ENCODE measurements at regions not wholly inside any gene's neighbourhood (a gene's known extent, or its start where the extent isn't known, plus 50 kb on each side); places are given as distances from the start of the nearest gene placed in this dataset.

- no peak for TF ChIP-seq CTCF (IDR thresholded peaks at IDR 0.05)
- DNase-seq (ENCODE audit: low spot score) = no peak
- no peak overlapping the region for H3K27ac ChIP-seq
- H3K4me3 ChIP-seq = no peak overlapping the region
Observed at GRCh38 chr5:83889971-83890745, 169.5 kb upstream of the HAPLN1 start.

GRCh38 chr5:83877911-83878706, 157.5 kb upstream of the HAPLN1 start:
- Histone ChIP-seq H3K4me3 (no peak overlapping the region), H3K27ac (no peak overlapping the region)
- DNase-seq (ENCODE audit: low spot score) = no peak
- TF ChIP-seq CTCF (IDR thresholded peaks at IDR 0.05) = no peak

GRCh38 chr5:83871533-83872395, 151.1 kb upstream of the HAPLN1 start:
- Histone ChIP-seq H3K4me3 (no peak overlapping the region), H3K27ac (no peak overlapping the region)
- no peak for TF ChIP-seq CTCF (IDR thresholded peaks at IDR 0.05)
- no peak for DNase-seq (ENCODE audit: low spot score)

GRCh38 chr5:83866181-83866580, 145.5 kb upstream of the HAPLN1 start:
- DNase-seq (ENCODE audit: low spot score) = no peak
- Histone ChIP-seq H3K27ac (no peak overlapping the region), H3K4me3 (no peak overlapping the region)
- no peak for TF ChIP-seq CTCF (IDR thresholded peaks at IDR 0.05)

GRCh38 chr5:83865579-83865978, 144.9 kb upstream of the HAPLN1 start:
- Histone ChIP-seq H3K27ac (no peak overlapping the region), H3K4me3 (no peak overlapping the region)
- no peak for DNase-seq (ENCODE audit: low spot score)
- TF ChIP-seq CTCF (IDR thresholded peaks at IDR 0.05) = no peak

GRCh38 chr5:83864652-83865051, 144.0 kb upstream of the HAPLN1 start:
- Histone ChIP-seq H3K27ac (no peak overlapping the region), H3K4me3 (no peak overlapping the region)
- no peak for DNase-seq (ENCODE audit: low spot score)
- TF ChIP-seq CTCF (IDR thresholded peaks at IDR 0.05) = no peak
